HEK293T (cell line): ENCODE measurements at regions not wholly inside any gene's neighbourhood (a gene's known extent, or its start where the extent isn't known, plus 50 kb on each side); places are given as distances from the start of the nearest gene placed in this dataset.

Experiments
- BHLHE40 ChIP-seq: fragments of 450-650 bp; IDR thresholded peaks from 2 replicates; pipeline ENCODE4 v1.6.1; 2016; ENCODE audit warnings: mild to moderate bottlenecking, moderate library complexity, borderline replicate concordance
- ELF4 ChIP-seq: fragments of 450-650 bp; IDR thresholded peaks from 2 replicates; pipeline ENCODE4 v1.6.1; 2017; ENCODE audit warnings: antibody characterized with exemption
- FOXK2 ChIP-seq: fragments of 450-650 bp; IDR thresholded peaks from 2 replicates; pipeline ENCODE4 v1.6.1; 2016; ENCODE audit warnings: mild to moderate bottlenecking
- HDGF ChIP-seq: fragments of 450-650 bp; IDR thresholded peaks from 2 replicates; pipeline ENCODE4 v1.6.1; 2017; ENCODE audit warnings: antibody characterized with exemption, borderline replicate concordance
- L3MBTL2 ChIP-seq: fragments of 450-650 bp; conservative IDR thresholded peaks from 2 replicates; pipeline ENCODE4 v1.6.1; 2016; ENCODE audit warnings: mild to moderate bottlenecking
- LEF1 ChIP-seq: fragments of 450-650 bp; IDR thresholded peaks from 2 replicates; pipeline ENCODE4 v1.6.1; 2017; ENCODE audit warnings: mild to moderate bottlenecking, borderline replicate concordance
- SP1 ChIP-seq: fragments of 450-650 bp; IDR thresholded peaks from 2 replicates; pipeline ENCODE4 v1.6.1; 2017
- SUZ12 ChIP-seq: fragments of 450-650 bp; IDR thresholded peaks from 2 replicates; pipeline ENCODE4 v1.6.1; 2016; ENCODE audit warnings: mild to moderate bottlenecking
- TARDBP ChIP-seq: fragments of 450-650 bp; IDR thresholded peaks from 2 replicates; pipeline ENCODE4 v1.6.1; 2016
- TF ChIP-seq, protein P1 (sequence below): fragments of 450-650 bp; IDR thresholded peaks from 2 replicates; pipeline ENCODE4 v1.6.1; 2016

- TF ChIP-seq HDGF: no peak
- no peak for TF ChIP-seq LEF1
- TF ChIP-seq L3MBTL2: no peak
- no peak for TF ChIP-seq TARDBP
- TF ChIP-seq SP1: no peak
- TF ChIP-seq, protein P1, sequence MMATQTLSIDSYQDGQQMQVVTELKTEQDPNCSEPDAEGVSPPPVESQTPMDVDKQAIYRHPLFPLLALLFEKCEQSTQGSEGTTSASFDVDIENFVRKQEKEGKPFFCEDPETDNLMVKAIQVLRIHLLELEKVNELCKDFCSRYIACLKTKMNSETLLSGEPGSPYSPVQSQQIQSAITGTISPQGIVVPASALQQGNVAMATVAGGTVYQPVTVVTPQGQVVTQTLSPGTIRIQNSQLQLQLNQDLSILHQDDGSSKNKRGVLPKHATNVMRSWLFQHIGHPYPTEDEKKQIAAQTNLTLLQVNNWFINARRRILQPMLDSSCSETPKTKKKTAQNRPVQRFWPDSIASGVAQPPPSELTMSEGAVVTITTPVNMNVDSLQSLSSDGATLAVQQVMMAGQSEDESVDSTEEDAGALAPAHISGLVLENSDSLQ: no peak
- no peak for TF ChIP-seq FOXK2
- no peak for TF ChIP-seq SUZ12
- no peak for TF ChIP-seq ELF4
- TF ChIP-seq BHLHE40: no peak
Measured at GRCh38 chr3:55124371-55124770, 196.5 kb upstream of the LRTM1 start.
